Left kidney (tissue), 1 donor: ENCODE measurements at regions not wholly inside any gene's neighbourhood (a gene's known extent, or its start where the extent isn't known, plus 50 kb on each side); places are given as distances from the start of the nearest gene placed in this dataset.

Experiments
- DNase-seq: peaks from one replicate; pipeline ENCODE4 v3.0.0-alpha.2; 2013

- DNase-seq = no peak
Measured at GRCh38 chr9:78725503-78725902, 428.6 kb downstream of the PSAT1 start.

- no peak for DNase-seq
Measured at GRCh38 chr9:78745331-78745730, 448.4 kb downstream of the PSAT1 start.

GRCh38 chr9:78746010-78746409 is 449.1 kb downstream of the PSAT1 start:
- no peak for DNase-seq

- no peak for DNase-seq
Measured at GRCh38 chr9:78753039-78753438, 456.1 kb downstream of the PSAT1 start.

- DNase-seq = no peak
Measured at GRCh38 chr9:78756813-78757510, 460.0 kb downstream of the PSAT1 start.

GRCh38 chr9:78763424-78763823 is 466.5 kb downstream of the PSAT1 start:
- DNase-seq = no peak

- no peak for DNase-seq
Measured at GRCh38 chr9:78765861-78766260, 468.9 kb downstream of the PSAT1 start.

GRCh38 chr9:78767490-78767889 is 470.6 kb downstream of the PSAT1 start:
- DNase-seq = no peak

- no peak for DNase-seq
Measured at GRCh38 chr9:78769690-78770089, 472.8 kb downstream of the PSAT1 start.

- DNase-seq = no peak
Measured at GRCh38 chr9:78775211-78775610, 478.3 kb downstream of the PSAT1 start.

GRCh38 chr9:78775696-78776295 is 478.9 kb downstream of the PSAT1 start:
- no peak for DNase-seq

- DNase-seq = no peak
Measured at GRCh38 chr9:78777747-78778146, 480.8 kb downstream of the PSAT1 start.

- no peak for DNase-seq
Measured at GRCh38 chr9:78778318-78778717, 481.4 kb downstream of the PSAT1 start.

- no peak for DNase-seq
Measured at GRCh38 chr9:78778861-78779374, 482.0 kb downstream of the PSAT1 start.

GRCh38 chr9:78781681-78782080 is 484.8 kb downstream of the PSAT1 start:
- DNase-seq = no peak

GRCh38 chr9:78782234-78782633 is 485.3 kb downstream of the PSAT1 start:
- DNase-seq = no peak

- no peak for DNase-seq
Measured at GRCh38 chr9:78782858-78783257, 485.9 kb downstream of the PSAT1 start.

GRCh38 chr9:78783743-78784142 is 486.8 kb downstream of the PSAT1 start:
- DNase-seq = no peak

GRCh38 chr9:78786794-78787193 is 489.9 kb downstream of the PSAT1 start:
- DNase-seq = no peak

GRCh38 chr9:78788101-78788500 is 491.2 kb downstream of the PSAT1 start:
- DNase-seq = no peak

GRCh38 chr9:78791779-78792178 is 494.9 kb downstream of the PSAT1 start:
- no peak for DNase-seq

- no peak for DNase-seq
Measured at GRCh38 chr9:78792745-78793144, 495.8 kb downstream of the PSAT1 start.

GRCh38 chr9:78805771-78806170 is 508.8 kb downstream of the PSAT1 start:
- no peak for DNase-seq
